ENCODE measurements at regions not wholly inside any gene's neighbourhood (a gene's known extent, or its start where the extent isn't known, plus 50 kb on each side); places are given as distances from the start of the nearest gene placed in this dataset.

GRCh38 chr10:1824928-1825327, 87.6 kb upstream of the ADARB2 start:
- TF ChIP-seq CTCF (IDR thresholded peaks at IDR 0.05) = no peak
- no peak for TF ChIP-seq POLR2A (IDR thresholded peaks at IDR 0.05)
